ENCODE measurements at regions not wholly inside any gene's neighbourhood (a gene's known extent, or its start where the extent isn't known, plus 50 kb on each side); places are given as distances from the start of the nearest gene placed in this dataset.

- Histone ChIP-seq H2AK5ac (ENCODE audit: insufficient read length, low read length) (no peak overlapping the region), H3K27ac (ENCODE audit: insufficient read length, low read depth, low read length) (no peak overlapping the region), H3K79me1 (ENCODE audit: insufficient read depth, low read depth, low read length, poor library complexity, severe bottlenecking) (no peaks in the 10 kb centered on the region), H3K4me1 (ENCODE audit: insufficient read depth, low read length) (no peaks in the 10 kb centered on the region), H4K5ac (ENCODE audit: insufficient read length, low read depth, low read length) (no peak overlapping the region), H4K8ac (replicated peaks; ENCODE audit: insufficient read length, low read depth, low read length) (no peak overlapping the region), H3K27me3 (ENCODE audit: insufficient read depth, low read length) (no peaks in the 10 kb centered on the region), H2BK15ac (ENCODE audit: low read depth, low read length) (no peak overlapping the region), H3T11ph (ENCODE audit: low read length) (no peak overlapping the region), H2BK120ac (ENCODE audit: low read depth, low read length, poor library complexity, severe bottlenecking) (no peak overlapping the region), H3K14ac (ENCODE audit: insufficient read depth, low read length) (no peak overlapping the region), H3K9ac (ENCODE audit: extremely low read depth, insufficient read length, low read length) (no peak overlapping the region), H3K9me3 (ENCODE audit: control insufficient read depth, low read depth, low read length) (peaks cover 15% of the 10 kb centered on the region), H3K79me2 (ENCODE audit: insufficient read depth, low read length) (no peaks in the 10 kb centered on the region), H4K91ac (ENCODE audit: insufficient read length, low read depth, low read length) (no peak overlapping the region), H3K18ac (ENCODE audit: insufficient read length, low read depth, low read length) (no peak overlapping the region), H3K56ac (ENCODE audit: insufficient read length, low read depth, low read length) (no peak overlapping the region), H2BK5ac (ENCODE audit: insufficient read length, low read length) (no peak overlapping the region), H3K23me2 (ENCODE audit: insufficient read length, low read depth, low read length, poor library complexity, severe bottlenecking) (no peaks in the 10 kb centered on the region), H2BK20ac (ENCODE audit: low read depth, low read length, poor library complexity, severe bottlenecking) (no peak overlapping the region), H2AFZ (ENCODE audit: low read length) (no peak overlapping the region), H3K23ac (ENCODE audit: insufficient read length, low read depth, low read length) (no peak overlapping the region), H4K20me1 (ENCODE audit: control insufficient read depth, insufficient read depth, insufficient read length) (no peaks in the 10 kb centered on the region), H3K4me2 (ENCODE audit: insufficient read depth, insufficient read length, low read length) (no peak overlapping the region), H3K4ac (ENCODE audit: low read depth, low read length) (no peak overlapping the region), H2BK12ac (ENCODE audit: insufficient read length, low read depth, low read length) (no peak overlapping the region)
- Mint-ChIP-seq H3K36me3 (ENCODE audit: insufficient read depth in 1 of 3, low read depth in 3 of 3) (peaks cover 0 to 16% (median 0%) of the 10 kb centered on the region in 3 experiments; a peak in 2 of 7 replicates), H3K9me3 (peaks cover 13 to 87% of the 10 kb centered on the region in 2 experiments), H3K27me3 (ENCODE audit: low read depth) (no peaks in the 10 kb centered on the region; the same call in 1 of the 2 replicates), H3K27ac (no peak overlapping the region), H3K4me3 (no peak overlapping the region), H3K4me1 (no peaks in the 10 kb centered on the region)
- no peak for TF ChIP-seq CTCF (conservative IDR thresholded peaks at IDR 0.05)
- DNase-seq, result no peak
Observed at GRCh38 chr14:23805761-23806160, 147.8 kb upstream of the DHRS4 start.
